Type B pancreatic cell (in vitro differentiated cells): ENCODE measurements at regions not wholly inside any gene's neighbourhood (a gene's known extent, or its start where the extent isn't known, plus 50 kb on each side); places are given as distances from the start of the nearest gene placed in this dataset.
"Not testable (repeated sequence)": the region's sequence is repeated elsewhere in the genome, so short reads cannot be mapped to it uniquely, and the experiment has no call there.

ENCODE experiments used
- DNase-seq: peaks from one replicate; pipeline ENCODE4 v3.0.0; 2021; ENCODE audit warnings: mixed read lengths; ENCODE audit not compliant: unreplicated experiment; ENCODE audit errors: extremely low spot score
- H3K27ac Mint-ChIP-seq: 2 replicates; pipeline ENCODE4 v1.8.0; 2021; ENCODE audit warnings: mild to moderate bottlenecking, mixed read lengths
- H3K27me3 Mint-ChIP-seq: 2 replicates; pipeline ENCODE4 v1.8.0; 2021; ENCODE audit warnings: mixed read lengths
- H3K36me3 Mint-ChIP-seq: 2 replicates; pipeline ENCODE4 v1.8.0; 2021; ENCODE audit warnings: mixed read lengths
- H3K4me1 Mint-ChIP-seq: one replicate; pipeline ENCODE4 v1.8.0; 2021; ENCODE audit warnings: mixed read lengths; ENCODE audit not compliant: unreplicated experiment
- H3K4me3 Mint-ChIP-seq: 2 replicates; pipeline ENCODE4 v1.8.0; 2021; ENCODE audit warnings: mild to moderate bottlenecking, mixed read lengths
- H3K9me3 Mint-ChIP-seq: 2 replicates; pipeline ENCODE4 v1.8.0; 2021; ENCODE audit warnings: mixed read lengths
- TF ChIP-seq, protein P1 (sequence below): fragments of 200-600 bp; sonication (generic); conservative IDR thresholded peaks from 2 replicates; pipeline ENCODE4 v1.5.0; 2021; ENCODE audit warnings: antibody characterized with exemption, mild to moderate bottlenecking

DNA sequence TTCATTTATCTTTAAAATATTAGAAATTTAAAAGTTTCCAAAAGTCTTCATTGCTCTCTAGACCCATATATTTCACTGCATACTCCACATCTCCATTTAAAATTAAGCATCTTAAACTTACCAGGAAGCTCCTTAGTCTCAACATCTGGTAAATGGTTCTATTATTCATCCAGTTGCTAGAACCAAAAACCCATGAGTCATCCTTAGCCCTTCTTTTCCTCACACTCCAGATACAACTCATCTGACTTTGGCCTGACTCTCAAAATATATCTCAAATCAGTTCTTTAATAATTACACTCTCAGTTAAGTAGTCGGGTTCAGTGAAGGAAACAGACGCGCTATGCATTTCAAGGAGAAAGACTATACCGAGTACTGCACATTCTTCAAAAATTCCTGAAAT lies 110.2 kb upstream of the COX7C start:
- no peak overlapping the region for H3K27ac Mint-ChIP-seq
- no peak overlapping the region for H3K4me3 Mint-ChIP-seq
- H3K36me3 Mint-ChIP-seq: no peaks in the 10 kb centered on the region
- no peaks in the 10 kb centered on the region for H3K27me3 Mint-ChIP-seq
- TF ChIP-seq, protein P1, sequence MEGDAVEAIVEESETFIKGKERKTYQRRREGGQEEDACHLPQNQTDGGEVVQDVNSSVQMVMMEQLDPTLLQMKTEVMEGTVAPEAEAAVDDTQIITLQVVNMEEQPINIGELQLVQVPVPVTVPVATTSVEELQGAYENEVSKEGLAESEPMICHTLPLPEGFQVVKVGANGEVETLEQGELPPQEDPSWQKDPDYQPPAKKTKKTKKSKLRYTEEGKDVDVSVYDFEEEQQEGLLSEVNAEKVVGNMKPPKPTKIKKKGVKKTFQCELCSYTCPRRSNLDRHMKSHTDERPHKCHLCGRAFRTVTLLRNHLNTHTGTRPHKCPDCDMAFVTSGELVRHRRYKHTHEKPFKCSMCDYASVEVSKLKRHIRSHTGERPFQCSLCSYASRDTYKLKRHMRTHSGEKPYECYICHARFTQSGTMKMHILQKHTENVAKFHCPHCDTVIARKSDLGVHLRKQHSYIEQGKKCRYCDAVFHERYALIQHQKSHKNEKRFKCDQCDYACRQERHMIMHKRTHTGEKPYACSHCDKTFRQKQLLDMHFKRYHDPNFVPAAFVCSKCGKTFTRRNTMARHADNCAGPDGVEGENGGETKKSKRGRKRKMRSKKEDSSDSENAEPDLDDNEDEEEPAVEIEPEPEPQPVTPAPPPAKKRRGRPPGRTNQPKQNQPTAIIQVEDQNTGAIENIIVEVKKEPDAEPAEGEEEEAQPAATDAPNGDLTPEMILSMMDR: no peak
- DNase-seq: no peak
- no peaks in the 10 kb centered on the region for H3K4me1 Mint-ChIP-seq
- peaks cover 4% of the 10 kb centered on the region for H3K9me3 Mint-ChIP-seq

- DNase-seq, H3K36me3 Mint-ChIP-seq, H3K27me3 Mint-ChIP-seq, H3K9me3 Mint-ChIP-seq, H3K27ac Mint-ChIP-seq, H3K4me3 Mint-ChIP-seq, H3K4me1 Mint-ChIP-seq: not testable (repeated sequence)
Observed at GRCh38 chr5:86510330-86510915, 107.3 kb upstream of the COX7C start.

DNA sequence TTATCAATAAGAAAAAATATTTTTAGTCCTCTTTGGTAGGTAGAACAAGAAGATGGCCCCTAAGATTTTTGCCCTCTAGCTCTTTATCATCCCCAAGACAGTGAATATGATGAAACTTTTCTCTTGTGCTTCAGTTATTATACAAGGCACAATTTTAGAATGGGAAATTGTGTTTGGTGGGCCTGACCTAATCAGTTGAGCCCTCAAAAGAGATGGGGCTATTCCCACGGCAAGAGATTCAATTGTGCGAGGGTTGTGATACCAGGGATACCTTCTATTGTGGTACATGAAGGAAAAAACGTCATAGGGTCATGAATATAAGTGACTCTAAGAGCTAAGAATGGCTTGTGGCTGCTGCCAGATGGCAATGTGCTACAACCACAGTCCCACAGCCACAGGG lies 94.0 kb upstream of the COX7C start:
- Mint-ChIP-seq H3K27ac (no peak overlapping the region), H3K27me3 (no peaks in the 10 kb centered on the region), H3K36me3 (no peaks in the 10 kb centered on the region), H3K9me3 (no peaks in the 10 kb centered on the region), H3K4me3 (no peak overlapping the region), H3K4me1 (no peaks in the 10 kb centered on the region)
- TF ChIP-seq, protein P1: no peak
- DNase-seq: no peak

- Mint-ChIP-seq H3K27me3 (no peaks in the 10 kb centered on the region), H3K4me3 (no peak overlapping the region), H3K36me3 (no peaks in the 10 kb centered on the region), H3K4me1 (no peaks in the 10 kb centered on the region), H3K27ac (no peak overlapping the region), H3K9me3 (no peaks in the 10 kb centered on the region)
- no peak for DNase-seq
- TF ChIP-seq, protein P1: no peak
Observed at GRCh38 chr5:86525622-86526021, 92.1 kb upstream of the COX7C start.

GRCh38 chr5:86526811-86527348 lies 90.9 kb upstream of the COX7C start:
- Mint-ChIP-seq H3K9me3 (no peaks in the 10 kb centered on the region), H3K36me3 (no peaks in the 10 kb centered on the region), H3K4me3 (no peak overlapping the region)

GRCh38 chr5:86532429-86532828 lies 85.3 kb upstream of the COX7C start:
- DNase-seq: no peak
- H3K9me3 Mint-ChIP-seq: no peaks in the 10 kb centered on the region
- H3K27me3 Mint-ChIP-seq: no peaks in the 10 kb centered on the region
- H3K27ac Mint-ChIP-seq: no peak overlapping the region
- no peak overlapping the region for H3K4me3 Mint-ChIP-seq
- TF ChIP-seq, protein P1: no peak
- H3K4me1 Mint-ChIP-seq: no peaks in the 10 kb centered on the region
- no peaks in the 10 kb centered on the region for H3K36me3 Mint-ChIP-seq

More at GRCh38 chr5:86526811-86527348, 90.9 kb upstream of the COX7C start:
- H3K4me1 Mint-ChIP-seq: no peaks in the 10 kb centered on the region
- DNase-seq: no peak
- no peaks in the 10 kb centered on the region for H3K27me3 Mint-ChIP-seq
- no peak overlapping the region for H3K27ac Mint-ChIP-seq
- TF ChIP-seq, protein P1: no peak
